SK-N-SH (cell line): ENCODE measurements at regions not wholly inside any gene's neighbourhood (a gene's known extent, or its start where the extent isn't known, plus 50 kb on each side); places are given as distances from the start of the nearest gene placed in this dataset.

Experiments
- CTCF ChIA-PET: fragments of 300-600, 350-600 bp; formaldehyde crosslinking; extraction: SDS; loops from one replicate; lab custom pipeline; 2021; lab: Yijun Ruan, JAX
- POLR2A ChIA-PET: fragments of 350-600 bp; sonication (Branson Sonifier 250); formaldehyde crosslinking; extraction: SDS; loops from one replicate; lab custom pipeline; 2020; ENCODE audit warnings: antibody characterized with exemption, inconsistent platforms; lab: Yijun Ruan, JAX
- DNase-seq: peaks from one replicate; pipeline ENCODE4 v3.0.0; 2012
- H2AFZ ChIP-seq: fragments of 200-600 bp; sonication (generic); 2 replicates; pipeline ENCODE4 v1.8.1; 2016; ENCODE audit warnings: antibody characterized with exemption, mild to moderate bottlenecking, low read depth
- H3F3A ChIP-seq: fragments of 200-600 bp; sonication (generic); replicated peaks from 2 replicates; pipeline ENCODE3; 2016; ENCODE audit warnings: antibody characterized with exemption, mild to moderate bottlenecking; ENCODE audit not compliant: insufficient read depth
- H3K27ac ChIP-seq, 2 experiments: fragments of 200-500 bp in 1 of 2; fragments of 200-600 bp in 1 of 2; sonication (Bioruptor generic) in 1 of 2; sonication (generic), shearing (Covaris generic) in 1 of 2; 2 replicates each; pipeline versions ENCODE4 v1.5.1 to v1.6.1; 2014 to 2016; ENCODE audit warnings: low read depth in 2 of 2, inconsistent platforms in 1 of 2, low read length in 1 of 2, mild to moderate bottlenecking in 1 of 2, mixed read lengths in 1 of 2
- H3K27me3 ChIP-seq: fragments of 200-600 bp; sonication (generic), shearing (Covaris generic); 2 replicates; pipeline ENCODE4 v1.6.1; 2016; ENCODE audit warnings: mixed run types; ENCODE audit not compliant: insufficient read depth
- H3K36me3 ChIP-seq, 2 experiments: fragments of 200-500 bp in 1 of 2; fragments of 200-600 bp in 1 of 2; sonication (Bioruptor generic) in 1 of 2; sonication (generic) in 1 of 2; replicated peaks in 1 of 2; 2 replicates each; pipeline versions ENCODE3 to v1.5.1; 2014 to 2016; ENCODE audit warnings: low read length in 1 of 2, mild to moderate bottlenecking in 1 of 2; ENCODE audit not compliant: insufficient read depth in 2 of 2, control insufficient read depth in 1 of 2
- H3K4me1 ChIP-seq, 2 experiments: fragments of 200-500 bp in 1 of 2; fragments of 200-600 bp in 1 of 2; sonication (Bioruptor generic) in 1 of 2; sonication (generic), shearing (Covaris generic) in 1 of 2; 2 replicates each; pipeline versions ENCODE4 v1.5.1 to v1.6.1; 2014 to 2016; ENCODE audit warnings: low read depth in 1 of 2, low read length in 1 of 2, mixed run types in 1 of 2; ENCODE audit not compliant: insufficient read depth in 2 of 2, control insufficient read depth in 1 of 2
- H3K4me2 ChIP-seq: fragments of 200-600 bp; sonication (generic), shearing (Covaris generic); 2 replicates; pipeline ENCODE4 v1.6.1; 2017; ENCODE audit warnings: mixed run types
- H3K4me3 ChIP-seq, 2 experiments: fragments of 200-500 bp in 1 of 2; fragments of 200-600 bp in 1 of 2; sonication (Bioruptor generic) in 1 of 2; sonication (generic), shearing (Covaris generic) in 1 of 2; 2 replicates each; pipeline versions ENCODE4 v1.5.1 to v1.8.1; 2014 to 2016; ENCODE audit warnings: low read depth in 2 of 2, inconsistent platforms in 1 of 2, low read length in 1 of 2, mild to moderate bottlenecking in 1 of 2, mixed read lengths in 1 of 2, moderate library complexity in 1 of 2
- H3K79me2 ChIP-seq: fragments of 200-600 bp; sonication (generic); 2 replicates; pipeline ENCODE4 v1.8.1; 2017; ENCODE audit warnings: mild to moderate bottlenecking; ENCODE audit not compliant: insufficient read depth
- H3K9ac ChIP-seq: fragments of 200-600 bp; sonication (generic); 2 replicates; pipeline ENCODE4 v1.6.1; 2017; ENCODE audit warnings: mixed run types
- H3K9me2 ChIP-seq: fragments of 200-600 bp; sonication (generic); 2 replicates; pipeline ENCODE4 v1.6.1; 2017; ENCODE audit warnings: mixed run types
- H3K9me3 ChIP-seq: fragments of 200-600 bp; sonication (generic); 2 replicates; pipeline ENCODE4 v1.6.1; 2017; ENCODE audit warnings: mixed run types, mild to moderate bottlenecking, moderate library complexity
- H4K20me1 ChIP-seq: fragments of 200-600 bp; sonication (generic); 2 replicates; pipeline ENCODE4 v1.6.1; 2017; ENCODE audit warnings: mild to moderate bottlenecking, mixed run types; ENCODE audit not compliant: insufficient read depth
- GABPA ChIP-seq: IDR thresholded peaks from 2 replicates; pipeline ENCODE4 v1.4.0; 2012; ENCODE audit warnings: low read depth, mild to moderate bottlenecking
- GATA2 ChIP-seq: sonication (generic); formaldehyde crosslinking; IDR thresholded peaks from 2 replicates; pipeline ENCODE4 v1.5.0; 2020; ENCODE audit warnings: mild to moderate bottlenecking, missing genetic modification reagents
- JUND ChIP-seq: IDR thresholded peaks from 2 replicates; pipeline ENCODE4 v1.4.0; 2012
- NFIC ChIP-seq: IDR thresholded peaks from 2 replicates; pipeline ENCODE4 v1.4.0; 2012; ENCODE audit warnings: borderline replicate concordance
- SIN3A ChIP-seq: IDR thresholded peaks from 2 replicates; pipeline ENCODE4 v1.6.1; 2012; ENCODE audit warnings: low read depth, mild to moderate bottlenecking, low read length, moderate library complexity, borderline replicate concordance
- TAF1 ChIP-seq: IDR thresholded peaks from 2 replicates; pipeline ENCODE4 v1.6.1; 2012; ENCODE audit warnings: low read depth, mild to moderate bottlenecking, low read length, moderate library complexity, borderline replicate concordance
- WGBS: methylation state at CpG from one replicate; pipeline ENCODE4 v1.1.6; 2017; ENCODE audit warnings: low lambda C conversion rate; 5-methylcytosine and 5-hydroxymethylcytosine counted together
- TF ChIP-seq, protein P1 (sequence below): IDR thresholded peaks from 2 replicates; pipeline ENCODE4; 2012
- TF ChIP-seq, protein P2 (sequence below): IDR thresholded peaks from 2 replicates; pipeline ENCODE4 v1.4.0; 2012; ENCODE audit warnings: low read depth, borderline replicate concordance
- TF ChIP-seq, protein P3 (sequence below): fragments of 150-350 bp; IDR thresholded peaks from 2 replicates; pipeline ENCODE4 v1.6.1; 2017; ENCODE audit warnings: antibody characterized with exemption, low read length, low read depth, borderline replicate concordance

DNA sequence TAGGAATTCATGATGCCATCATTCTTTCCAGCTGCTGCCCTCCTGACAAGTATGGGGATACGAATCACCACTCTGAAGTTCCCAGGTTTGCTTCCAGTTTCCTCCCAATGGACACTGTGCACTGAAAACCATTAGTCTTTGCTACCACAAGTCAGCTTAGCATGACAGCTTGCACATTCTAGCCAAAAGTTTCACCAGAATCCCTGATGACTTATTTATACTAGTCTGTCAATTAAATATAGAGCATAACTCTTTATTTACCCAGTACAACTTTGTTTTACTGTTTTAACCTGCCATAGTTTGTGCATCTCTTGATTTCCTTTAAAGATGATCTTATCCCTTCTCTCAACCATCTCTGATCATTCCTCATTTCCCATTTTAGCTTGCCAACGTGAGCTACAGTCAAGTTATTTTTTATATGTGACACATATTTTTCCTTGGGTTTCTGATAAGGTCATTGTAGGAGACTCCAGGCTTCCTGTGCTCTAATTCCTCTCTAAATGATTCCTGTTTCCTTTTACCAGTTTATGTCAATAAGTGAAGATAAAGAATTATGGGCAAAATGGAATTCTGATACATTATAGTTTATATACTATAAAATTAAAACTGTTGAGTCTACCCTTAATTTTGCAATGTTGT, 167.5 kb upstream of the MEOX2 start (continued):
- TF ChIP-seq, protein P1, sequence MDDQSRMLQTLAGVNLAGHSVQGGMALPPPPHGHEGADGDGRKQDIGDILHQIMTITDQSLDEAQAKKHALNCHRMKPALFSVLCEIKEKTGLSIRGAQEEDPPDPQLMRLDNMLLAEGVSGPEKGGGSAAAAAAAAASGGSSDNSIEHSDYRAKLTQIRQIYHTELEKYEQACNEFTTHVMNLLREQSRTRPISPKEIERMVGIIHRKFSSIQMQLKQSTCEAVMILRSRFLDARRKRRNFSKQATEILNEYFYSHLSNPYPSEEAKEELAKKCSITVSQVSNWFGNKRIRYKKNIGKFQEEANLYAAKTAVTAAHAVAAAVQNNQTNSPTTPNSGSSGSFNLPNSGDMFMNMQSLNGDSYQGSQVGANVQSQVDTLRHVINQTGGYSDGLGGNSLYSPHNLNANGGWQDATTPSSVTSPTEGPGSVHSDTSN: no peak
- TF ChIP-seq JUND (no peak), GABPA (no peak), GATA2 (no peak)
- TF ChIP-seq, protein P2, sequence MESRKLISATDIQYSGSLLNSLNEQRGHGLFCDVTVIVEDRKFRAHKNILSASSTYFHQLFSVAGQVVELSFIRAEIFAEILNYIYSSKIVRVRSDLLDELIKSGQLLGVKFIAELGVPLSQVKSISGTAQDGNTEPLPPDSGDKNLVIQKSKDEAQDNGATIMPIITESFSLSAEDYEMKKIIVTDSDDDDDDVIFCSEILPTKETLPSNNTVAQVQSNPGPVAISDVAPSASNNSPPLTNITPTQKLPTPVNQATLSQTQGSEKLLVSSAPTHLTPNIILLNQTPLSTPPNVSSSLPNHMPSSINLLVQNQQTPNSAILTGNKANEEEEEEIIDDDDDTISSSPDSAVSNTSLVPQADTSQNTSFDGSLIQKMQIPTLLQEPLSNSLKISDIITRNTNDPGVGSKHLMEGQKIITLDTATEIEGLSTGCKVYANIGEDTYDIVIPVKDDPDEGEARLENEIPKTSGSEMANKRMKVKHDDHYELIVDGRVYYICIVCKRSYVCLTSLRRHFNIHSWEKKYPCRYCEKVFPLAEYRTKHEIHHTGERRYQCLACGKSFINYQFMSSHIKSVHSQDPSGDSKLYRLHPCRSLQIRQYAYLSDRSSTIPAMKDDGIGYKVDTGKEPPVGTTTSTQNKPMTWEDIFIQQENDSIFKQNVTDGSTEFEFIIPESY: no peak
- TF ChIP-seq, protein P3, sequence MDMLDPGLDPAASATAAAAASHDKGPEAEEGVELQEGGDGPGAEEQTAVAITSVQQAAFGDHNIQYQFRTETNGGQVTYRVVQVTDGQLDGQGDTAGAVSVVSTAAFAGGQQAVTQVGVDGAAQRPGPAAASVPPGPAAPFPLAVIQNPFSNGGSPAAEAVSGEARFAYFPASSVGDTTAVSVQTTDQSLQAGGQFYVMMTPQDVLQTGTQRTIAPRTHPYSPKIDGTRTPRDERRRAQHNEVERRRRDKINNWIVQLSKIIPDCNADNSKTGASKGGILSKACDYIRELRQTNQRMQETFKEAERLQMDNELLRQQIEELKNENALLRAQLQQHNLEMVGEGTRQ: no peak
- TF ChIP-seq, all 33 proteins: peak for 0

DNA sequence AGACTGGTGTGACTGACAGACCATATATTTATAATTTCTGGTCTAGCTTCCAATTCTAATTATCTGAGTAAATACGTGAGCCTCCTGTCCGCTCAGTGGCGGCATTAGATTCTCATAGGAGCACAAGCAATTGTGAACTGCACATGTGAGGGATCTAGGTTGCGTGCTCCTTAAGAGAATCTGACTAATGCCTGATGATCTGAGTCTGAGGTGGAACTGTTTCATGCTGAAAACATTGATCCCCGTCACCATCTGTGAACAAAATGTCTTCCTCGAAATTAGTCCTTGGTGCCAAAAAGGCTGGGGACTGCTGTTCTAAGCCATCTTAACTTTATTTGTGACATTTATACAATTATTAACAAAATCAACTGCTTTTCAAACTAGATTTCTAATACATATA, 164.7 kb upstream of the MEOX2 start:
- Histone ChIP-seq H3K9ac (no peak overlapping the region), H3K36me3 (no peaks in the 10 kb centered on the region), H3K4me3 (no peak overlapping the region), H3K9me3 (no peaks in the 10 kb centered on the region), H2AFZ (no peak overlapping the region), H3K27me3 (no peaks in the 10 kb centered on the region), H3F3A (no peaks in the 10 kb centered on the region), H3K79me2 (no peaks in the 10 kb centered on the region), H3K9me2 (no peaks in the 10 kb centered on the region), H3K27ac (no peak overlapping the region), H3K4me2 (no peak overlapping the region), H4K20me1 (no peaks in the 10 kb centered on the region), H3K4me1 (no peaks in the 10 kb centered on the region)
- POLR2A ChIA-PET: no interaction called here
- no peak for DNase-seq
- CTCF ChIA-PET: no interaction called here
- TF ChIP-seq, protein P2: no peak
- TF ChIP-seq TAF1 (no peak), GATA2 (no peak), JUND (no peak), SIN3A (no peak), NFIC (no peak)
- WGBS: 7% methylated on average over 6 of the region's 6 CpGs
